HepG2 (cell line): ENCODE measurements at regions not wholly inside any gene's neighbourhood (a gene's known extent, or its start where the extent isn't known, plus 50 kb on each side); places are given as distances from the start of the nearest gene placed in this dataset.

Source experiments
- HNF4A ChIP-seq: sonication (generic); formaldehyde crosslinking; IDR thresholded peaks from 2 replicates; pipeline ENCODE4 v1.4.0; 2020; ENCODE audit warnings: missing genetic modification reagents
- MAZ ChIP-seq, 2 experiments: sonication (generic) in 1 of 2; formaldehyde crosslinking in 1 of 2; IDR thresholded peaks; 2 replicates each; pipeline versions ENCODE4 v1.5.0 to v1.6.1; 2012 to 2020; ENCODE audit warnings: low read depth in 2 of 2, mild to moderate bottlenecking in 2 of 2, borderline replicate concordance in 1 of 2, improper control_type of control experiment in 1 of 2, low read length in 1 of 2, missing genetic modification reagents in 1 of 2, moderate library complexity in 1 of 2
- MXI1 ChIP-seq: IDR thresholded peaks from 3 replicates; pipeline ENCODE4 v1.6.1; 2012; ENCODE audit warnings: low read depth, low read length, inconsistent platforms, borderline replicate concordance
- PRMT3 ChIP-seq: sonication (generic); formaldehyde crosslinking; IDR thresholded peaks from 2 replicates; pipeline ENCODE4 v1.8.1; 2022; ENCODE audit warnings: low read depth, mild to moderate bottlenecking, moderate library complexity, missing genetic modification reagents, borderline replicate concordance
- SP1 ChIP-seq, 2 experiments: fragments of 450-650 bp in 1 of 2; sonication (generic) in 1 of 2; formaldehyde crosslinking in 1 of 2; IDR thresholded peaks; 2 replicates each; pipeline versions ENCODE4 v1.4.0 to v1.6.1; 2016 to 2020; ENCODE audit warnings: missing genetic modification reagents in 1 of 2
- SRSF9 ChIP-seq: fragments of 200-400 bp; formaldehyde crosslinking; IDR thresholded peaks from 2 replicates; pipeline ENCODE4 v1.6.1; 2018; ENCODE audit warnings: borderline replicate concordance, mild to moderate bottlenecking, low read depth, low read length; ENCODE audit not compliant: insufficient read depth, poor library complexity, severe bottlenecking
- TAF1 ChIP-seq: sonication (generic); formaldehyde crosslinking; IDR thresholded peaks from 2 replicates; pipeline ENCODE4 v1.4.0; 2020; ENCODE audit warnings: missing genetic modification reagents
- TCF12 ChIP-seq, 2 experiments: fragments of 450-650 bp in 1 of 2; sonication (generic) in 1 of 2; formaldehyde crosslinking in 1 of 2; IDR thresholded peaks; 2 replicates each; pipeline versions ENCODE4 v1.6.1 to v1.8.0; 2017 to 2022; ENCODE audit warnings: antibody characterized with exemption in 1 of 2, mild to moderate bottlenecking in 1 of 2, missing genetic modification reagents in 1 of 2, moderate library complexity in 1 of 2
- ZNF225 ChIP-seq: sonication (generic); formaldehyde crosslinking; IDR thresholded peaks from 2 replicates; pipeline ENCODE4 v1.4.0; 2020; ENCODE audit warnings: mild to moderate bottlenecking, missing genetic modification reagents
- ZNF770 ChIP-seq: sonication (generic); formaldehyde crosslinking; IDR thresholded peaks from 2 replicates; pipeline ENCODE4 v1.5.0; 2020; ENCODE audit warnings: mild to moderate bottlenecking, missing genetic modification reagents

- no peak for TF ChIP-seq MXI1
- TF ChIP-seq ZNF225, result no peak
- no peak for TF ChIP-seq PRMT3 (CRISPR knock-in tag)
- no peak for TF ChIP-seq TCF12 (IDR thresholded peaks at IDR 0.05)
- no peak for TF ChIP-seq TCF12 (CRISPR knock-in tag; IDR thresholded peaks at IDR 0.05)
- no peak for TF ChIP-seq SP1 (IDR thresholded peaks at IDR 0.05)
- TF ChIP-seq SP1 (CRISPR knock-in tag; IDR thresholded peaks at IDR 0.05), result no peak
- TF ChIP-seq ZNF770, result no peak
- TF ChIP-seq SRSF9, result no peak
- TF ChIP-seq TAF1 (CRISPR knock-in tag), result no peak
- no peak for TF ChIP-seq HNF4A (CRISPR knock-in tag)
- TF ChIP-seq MAZ (IDR thresholded peaks at IDR 0.05; ENCODE audit: borderline replicate concordance, low read depth, low read length), result no peak
- no peak for TF ChIP-seq MAZ (CRISPR knock-in tag; IDR thresholded peaks at IDR 0.05; ENCODE audit: low read depth)
These were observed 405.5 kb downstream of the RAP2B start for GRCh38 chr3:153567556-153567955.
